Adrenal gland (tissue), 9 donors: ENCODE measurements at regions not wholly inside any gene's neighbourhood (a gene's known extent, or its start where the extent isn't known, plus 50 kb on each side); places are given as distances from the start of the nearest gene placed in this dataset.

Experiments
- DNase-seq, 7 donors: peaks; one replicate each; pipeline ENCODE4 v3.0.0-alpha.2; 2019 to 2020
- H3K27ac ChIP-seq, 5 donors: fragments of 200-600 bp; sonication (generic) in 4 of 5; 1 replicate in 3 of 5; 2 replicates in 2 of 5; pipeline versions ENCODE4 v1.5.1 to v1.8.0; 2016 to 2020; ENCODE audit warnings: mild to moderate bottlenecking in 1 of 5
- H3K27me3 ChIP-seq: fragments of 200-600 bp; 2 replicates; pipeline ENCODE4 v1.8.0; 2021
- H3K36me3 ChIP-seq, 2 donors: fragments of 200-600 bp; replicated peaks in 1 of 2; 1 replicate in 1 of 2; 2 replicates in 1 of 2; pipeline versions ENCODE4 v1.5.1 to v1.8.0; 2018 to 2022
- H3K4me1 ChIP-seq, 2 donors: fragments of 200-600 bp; replicated peaks in 1 of 2; 1 replicate in 1 of 2; 2 replicates in 1 of 2; pipeline versions ENCODE4 v1.5.1 to v1.8.0; 2018 to 2021
- H3K4me3 ChIP-seq, 4 donors: fragments of 200-600 bp; sonication (generic) in 3 of 4; one replicate each; pipeline ENCODE4 v1.5.1; 2016 to 2018
- H3K9me3 ChIP-seq, 3 donors: fragments of 200-600 bp; sonication (generic) in 1 of 3; replicated peaks in 1 of 3; 1 replicate in 2 of 3; 2 replicates in 1 of 3; pipeline versions ENCODE4 v1.5.1 to v1.8.0; 2016 to 2021
- POLR2A ChIP-seq, 2 donors: fragments of 450-650 bp; IDR thresholded peaks; one replicate each; pipeline ENCODE4 v1.6.1; 2017; ENCODE audit warnings: antibody characterized with exemption in 2 of 2, mild to moderate bottlenecking in 2 of 2, moderate library complexity in 1 of 2
- WGBS, 4 donors: extraction: QIAGEN DNeasy Blood & Tissue Kit in 2 of 4; methylation state at CpG; one replicate each; pipeline versions ENCODE4 v1.1.5 to v1.1.7; 2013 to 2017; 5-methylcytosine and 5-hydroxymethylcytosine counted together
- intact Hi-C, 2 donors: fragments of 100-400 bp; cut with DNase I; formaldehyde crosslinking; loops; one replicate each; pipeline versions ENCODE4 v1.14.1 to v1.15.0; 2022 to 2023
- TF ChIP-seq, protein P1 (sequence below), 6 experiments: fragments of 450-650 bp in 4 of 6; fragments of 200-600 bp in 2 of 6; sonication (generic) in 1 of 6; IDR thresholded peaks; 1 replicate in 5 of 6; 2 replicates in 1 of 6; pipeline versions ENCODE4 v1.5.1 to v1.8.0; 2016 to 2021; ENCODE audit warnings: antibody characterized with exemption in 6 of 6, mild to moderate bottlenecking in 2 of 6, moderate library complexity in 1 of 6
- donor health status: healthy with polysubstance abuse.
- donor health status: Bipolar disorder and iron deficiency.
- donor health status: DM: yes; HTN: yes; CAD: no.
- donor health status: DM: no; HTN: no; CAD: no.
- donor health status: DM: no; HTN: no; CAD: no.

DNA sequence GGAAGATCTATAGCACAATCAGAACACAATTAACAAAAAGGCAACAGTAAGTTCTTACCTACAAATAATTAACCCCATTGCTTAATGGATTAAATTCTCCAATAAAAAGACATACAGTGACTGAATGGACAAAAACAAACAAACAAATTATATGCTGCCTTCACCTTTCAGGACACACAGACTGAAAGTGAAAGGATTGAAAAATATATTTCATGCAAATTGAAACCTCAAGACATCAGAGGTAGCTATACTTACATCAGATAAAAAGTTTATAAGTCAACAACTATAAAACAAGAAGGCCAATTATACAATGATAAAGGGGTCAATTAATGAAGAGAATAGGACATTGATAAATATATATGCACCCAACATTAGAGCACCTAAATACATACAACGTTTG, 741.2 kb upstream of the FAM98A start:
- WGBS, 4 donors, result 50 to 78% (median 58%) methylated on average over 1 of the region's 1 CpG
- no peak for DNase-seq
- no peaks in the 10 kb centered on the region for H3K4me1 ChIP-seq
- H3K9me3 ChIP-seq, result no peaks in the 10 kb centered on the region
- H3K4me3 ChIP-seq, result no peak overlapping the region
- no peak overlapping the region for H3K27ac ChIP-seq
- intact Hi-C loops, result no loop called here
- H3K27me3 ChIP-seq, result no peaks in the 10 kb centered on the region
- no peak for TF ChIP-seq POLR2A (IDR thresholded peaks at IDR 0.05)
- TF ChIP-seq, protein P1, sequence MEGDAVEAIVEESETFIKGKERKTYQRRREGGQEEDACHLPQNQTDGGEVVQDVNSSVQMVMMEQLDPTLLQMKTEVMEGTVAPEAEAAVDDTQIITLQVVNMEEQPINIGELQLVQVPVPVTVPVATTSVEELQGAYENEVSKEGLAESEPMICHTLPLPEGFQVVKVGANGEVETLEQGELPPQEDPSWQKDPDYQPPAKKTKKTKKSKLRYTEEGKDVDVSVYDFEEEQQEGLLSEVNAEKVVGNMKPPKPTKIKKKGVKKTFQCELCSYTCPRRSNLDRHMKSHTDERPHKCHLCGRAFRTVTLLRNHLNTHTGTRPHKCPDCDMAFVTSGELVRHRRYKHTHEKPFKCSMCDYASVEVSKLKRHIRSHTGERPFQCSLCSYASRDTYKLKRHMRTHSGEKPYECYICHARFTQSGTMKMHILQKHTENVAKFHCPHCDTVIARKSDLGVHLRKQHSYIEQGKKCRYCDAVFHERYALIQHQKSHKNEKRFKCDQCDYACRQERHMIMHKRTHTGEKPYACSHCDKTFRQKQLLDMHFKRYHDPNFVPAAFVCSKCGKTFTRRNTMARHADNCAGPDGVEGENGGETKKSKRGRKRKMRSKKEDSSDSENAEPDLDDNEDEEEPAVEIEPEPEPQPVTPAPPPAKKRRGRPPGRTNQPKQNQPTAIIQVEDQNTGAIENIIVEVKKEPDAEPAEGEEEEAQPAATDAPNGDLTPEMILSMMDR (IDR thresholded peaks at IDR 0.05), result no peak
- no peaks in the 10 kb centered on the region for H3K36me3 ChIP-seq

DNA sequence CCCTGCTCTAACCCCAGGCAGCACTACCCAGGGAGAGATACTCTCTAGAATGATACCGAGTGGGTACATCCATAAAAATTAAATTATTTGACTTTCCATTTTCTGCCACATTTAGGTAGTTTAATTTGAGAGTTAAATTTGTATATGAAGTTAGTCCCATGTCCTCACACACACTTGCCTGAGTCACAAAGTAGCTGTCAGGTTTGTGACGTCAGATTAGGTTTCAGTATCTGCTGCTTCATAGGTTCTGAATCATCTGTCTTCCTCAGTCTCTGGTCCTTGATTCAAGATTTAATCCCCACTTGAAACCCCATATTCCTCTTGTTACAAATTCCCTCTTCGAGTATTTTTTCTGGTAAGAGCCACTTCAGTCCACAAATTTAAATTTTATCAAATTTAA, 738.6 kb upstream of the FAM98A start:
- H3K27ac ChIP-seq, result no peak overlapping the region
- H3K9me3 ChIP-seq, result no peaks in the 10 kb centered on the region
- no peak for DNase-seq
- H3K4me3 ChIP-seq, result no peak overlapping the region
- H3K4me1 ChIP-seq, result no peaks in the 10 kb centered on the region
- H3K27me3 ChIP-seq, result no peaks in the 10 kb centered on the region
- TF ChIP-seq, protein P1 (IDR thresholded peaks at IDR 0.05), result no peak
- no peak for TF ChIP-seq POLR2A (IDR thresholded peaks at IDR 0.05)
- no peaks in the 10 kb centered on the region for H3K36me3 ChIP-seq
- 71 to 89% (median 80%) methylated on average over 3 of the region's 3 CpGs for WGBS, 4 donors
- intact Hi-C loops, result no loop called here

DNA sequence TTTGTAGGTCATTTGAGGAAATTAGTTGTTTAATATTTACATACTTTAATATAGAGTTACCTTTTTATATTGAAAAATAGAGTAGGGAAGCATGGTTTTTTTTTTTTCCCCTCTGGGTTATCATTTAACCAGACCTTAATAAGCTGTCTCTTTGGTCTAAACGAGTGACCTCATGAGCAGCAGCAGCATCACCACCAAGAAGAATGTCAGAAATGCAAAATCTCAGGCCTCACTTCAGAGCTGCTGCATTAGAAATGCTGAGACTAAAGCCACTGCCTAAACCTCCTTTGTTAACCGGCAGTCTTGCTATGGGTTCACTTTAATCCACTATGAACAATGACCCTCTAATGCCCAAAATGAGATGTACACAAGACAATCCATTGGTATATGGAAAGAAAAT, 733.7 kb upstream of the FAM98A start:
- no peaks in the 10 kb centered on the region for H3K27me3 ChIP-seq
- TF ChIP-seq, protein P1 (IDR thresholded peaks at IDR 0.05), result no peak
- TF ChIP-seq POLR2A (IDR thresholded peaks at IDR 0.05), result no peak
- no peaks in the 10 kb centered on the region for H3K9me3 ChIP-seq
- no peak for DNase-seq
- H3K4me1 ChIP-seq, result no peaks in the 10 kb centered on the region
- intact Hi-C loops, result no loop called here
- no peaks in the 10 kb centered on the region for H3K36me3 ChIP-seq
- H3K27ac ChIP-seq, result no peak overlapping the region
- 58 to 73% (median 66%) methylated on average over 2 of the region's 2 CpGs for WGBS, 4 donors
- H3K4me3 ChIP-seq, result no peak overlapping the region

DNA sequence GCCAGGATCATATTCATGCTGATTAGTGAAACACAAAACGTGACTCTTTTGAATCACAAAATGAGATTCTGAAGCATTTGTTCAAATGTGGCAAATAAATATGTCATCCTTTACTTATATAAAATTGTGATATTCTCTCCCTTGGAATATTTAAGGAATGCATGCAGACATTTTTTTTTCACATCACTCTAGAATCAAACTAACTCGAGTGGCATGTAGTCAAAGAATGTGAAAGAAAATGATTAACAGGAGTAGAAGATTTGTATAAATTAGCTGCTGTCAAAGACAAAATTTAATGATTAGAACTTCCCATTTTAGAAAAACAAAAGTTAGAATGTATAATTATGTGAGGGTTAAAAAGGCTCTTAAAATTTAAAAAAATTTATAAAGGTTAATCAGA, 721.0 kb upstream of the FAM98A start:
- Histone ChIP-seq H3K9me3 (no peaks in the 10 kb centered on the region), H3K27ac (no peak overlapping the region), H3K36me3 (no peaks in the 10 kb centered on the region), H3K4me3 (no peak overlapping the region), H3K4me1 (no peaks in the 10 kb centered on the region), H3K27me3 (no peaks in the 10 kb centered on the region)
- intact Hi-C loops, result no loop called here
- no peak for DNase-seq
- WGBS, 4 donors, result 73 to 85% (median 78%) methylated on average over 2 of the region's 2 CpGs
- TF ChIP-seq POLR2A (IDR thresholded peaks at IDR 0.05), result no peak
- TF ChIP-seq, protein P1 (IDR thresholded peaks at IDR 0.05), result no peak
